Right atrium auricular region (tissue), 2 donors: ENCODE measurements at regions not wholly inside any gene's neighbourhood (a gene's known extent, or its start where the extent isn't known, plus 50 kb on each side); places are given as distances from the start of the nearest gene placed in this dataset.

ENCODE experiments used
- DNase-seq: peaks from one replicate; pipeline ENCODE4 v3.0.0-alpha.2; 2019; ENCODE audit warnings: low spot score
- H3K27ac ChIP-seq, 2 donors: fragments of 200-600 bp; sonication (generic); 1 replicate in 1 of 2; 2 replicates in 1 of 2; pipeline ENCODE4 v1.5.1; 2016 to 2019
- H3K27me3 ChIP-seq, 2 donors: fragments of 200-600 bp; sonication (generic); one replicate each; pipeline versions ENCODE4 v1.5.1 to v1.6.0; 2017 to 2019
- H3K36me3 ChIP-seq: fragments of 200-600 bp; sonication (generic); one replicate; pipeline ENCODE4 v1.5.1; 2016
- H3K4me1 ChIP-seq, 2 donors: fragments of 200-600 bp; sonication (generic); one replicate each; pipeline versions ENCODE4 v1.5.1 to v1.6.0; 2017 to 2019
- H3K4me3 ChIP-seq, 2 donors: fragments of 200-600 bp; sonication (generic); 1 replicate in 1 of 2; 2 replicates in 1 of 2; pipeline ENCODE4 v1.5.1; 2017 to 2019; ENCODE audit warnings: mild to moderate bottlenecking in 1 of 2, moderate library complexity in 1 of 2
- H3K9me3 ChIP-seq, 2 donors: fragments of 200-600 bp; sonication (generic); one replicate each; pipeline ENCODE4 v1.5.1; 2019
- TF ChIP-seq, protein P1 (sequence below), 2 donors: fragments of 200-600 bp; sonication (generic); IDR thresholded peaks; one replicate each; pipeline ENCODE4 v1.5.1; 2019; ENCODE audit warnings: antibody characterized with exemption in 2 of 2

DNA sequence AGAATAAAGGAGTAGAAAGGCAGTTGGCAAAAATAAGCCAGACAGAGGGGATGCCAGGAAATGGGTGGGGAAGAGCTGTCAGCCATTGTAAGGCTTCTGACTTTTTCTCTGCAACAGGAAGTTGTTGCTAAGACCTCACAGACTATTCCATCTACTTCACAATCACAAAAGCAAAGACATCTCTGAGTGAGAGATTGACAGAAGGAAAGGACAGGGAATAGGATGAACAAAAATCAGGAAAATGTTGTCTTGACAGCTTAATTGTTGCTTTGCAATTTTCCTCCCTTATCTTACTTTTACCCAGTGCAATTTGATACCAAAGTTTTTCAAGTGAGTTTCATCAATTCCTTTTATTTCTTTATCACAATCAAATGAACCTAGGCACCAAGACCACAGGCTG, 291.2 kb downstream of the CBLN4 start:
- H3K4me3 ChIP-seq: no peak overlapping the region
- TF ChIP-seq, protein P1, sequence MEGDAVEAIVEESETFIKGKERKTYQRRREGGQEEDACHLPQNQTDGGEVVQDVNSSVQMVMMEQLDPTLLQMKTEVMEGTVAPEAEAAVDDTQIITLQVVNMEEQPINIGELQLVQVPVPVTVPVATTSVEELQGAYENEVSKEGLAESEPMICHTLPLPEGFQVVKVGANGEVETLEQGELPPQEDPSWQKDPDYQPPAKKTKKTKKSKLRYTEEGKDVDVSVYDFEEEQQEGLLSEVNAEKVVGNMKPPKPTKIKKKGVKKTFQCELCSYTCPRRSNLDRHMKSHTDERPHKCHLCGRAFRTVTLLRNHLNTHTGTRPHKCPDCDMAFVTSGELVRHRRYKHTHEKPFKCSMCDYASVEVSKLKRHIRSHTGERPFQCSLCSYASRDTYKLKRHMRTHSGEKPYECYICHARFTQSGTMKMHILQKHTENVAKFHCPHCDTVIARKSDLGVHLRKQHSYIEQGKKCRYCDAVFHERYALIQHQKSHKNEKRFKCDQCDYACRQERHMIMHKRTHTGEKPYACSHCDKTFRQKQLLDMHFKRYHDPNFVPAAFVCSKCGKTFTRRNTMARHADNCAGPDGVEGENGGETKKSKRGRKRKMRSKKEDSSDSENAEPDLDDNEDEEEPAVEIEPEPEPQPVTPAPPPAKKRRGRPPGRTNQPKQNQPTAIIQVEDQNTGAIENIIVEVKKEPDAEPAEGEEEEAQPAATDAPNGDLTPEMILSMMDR (IDR thresholded peaks at IDR 0.05): no peak
- H3K27ac ChIP-seq: no peak overlapping the region
- DNase-seq: no peak
- H3K9me3 ChIP-seq: no peaks in the 10 kb centered on the region
- no peaks in the 10 kb centered on the region for H3K27me3 ChIP-seq
- no peaks in the 10 kb centered on the region for H3K4me1 ChIP-seq
- no peaks in the 10 kb centered on the region for H3K36me3 ChIP-seq

DNA sequence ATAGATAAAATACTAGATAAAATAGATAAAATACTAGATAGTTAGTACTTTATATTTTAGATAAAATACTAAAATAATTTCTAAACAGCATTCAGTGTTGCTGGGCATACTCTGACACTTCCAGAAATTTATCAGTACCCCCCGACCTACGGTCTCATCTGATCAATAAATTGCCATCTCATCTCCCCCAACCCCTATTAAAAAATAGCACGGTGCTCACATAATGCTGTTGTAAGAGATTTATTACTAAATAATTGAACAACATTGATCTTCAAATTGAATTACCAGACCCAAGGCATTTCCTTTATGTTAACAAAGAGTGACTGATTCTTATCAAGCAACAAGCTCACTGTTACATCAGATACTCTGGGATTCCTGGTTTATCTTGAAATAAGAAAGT, 300.9 kb downstream of the CBLN4 start:
- H3K4me1 ChIP-seq: no peaks in the 10 kb centered on the region
- TF ChIP-seq, protein P1 (IDR thresholded peaks at IDR 0.05): no peak
- H3K36me3 ChIP-seq: no peaks in the 10 kb centered on the region
- no peak for DNase-seq
- H3K27me3 ChIP-seq: no peaks in the 10 kb centered on the region
- no peak overlapping the region for H3K27ac ChIP-seq
- no peak overlapping the region for H3K4me3 ChIP-seq
- no peaks in the 10 kb centered on the region for H3K9me3 ChIP-seq

DNA sequence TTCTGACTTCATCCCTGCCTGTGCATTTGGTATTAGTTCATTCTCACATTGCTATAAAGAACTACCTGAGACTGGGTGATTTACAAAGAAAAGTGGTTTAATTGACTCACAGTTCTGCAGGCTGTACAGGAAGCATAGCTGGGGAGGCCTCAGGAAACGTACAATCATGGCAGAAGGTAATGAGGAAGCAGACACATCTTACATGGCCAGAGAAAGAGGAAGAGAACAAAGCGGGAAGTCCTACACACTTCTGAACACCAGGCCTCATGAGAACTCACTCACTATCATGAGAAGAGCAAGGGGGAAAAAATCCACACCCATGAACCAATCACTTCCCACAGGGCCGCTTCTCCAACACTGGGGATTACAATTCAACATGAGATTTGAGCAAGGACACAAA, 303.9 kb downstream of the CBLN4 start:
- DNase-seq: no peak
- Histone ChIP-seq H3K36me3 (no peaks in the 10 kb centered on the region), H3K27ac (no peak overlapping the region), H3K27me3 (no peaks in the 10 kb centered on the region), H3K9me3 (no peaks in the 10 kb centered on the region), H3K4me3 (no peak overlapping the region), H3K4me1 (no peaks in the 10 kb centered on the region)
- TF ChIP-seq, protein P1 (IDR thresholded peaks at IDR 0.05): no peak

DNA sequence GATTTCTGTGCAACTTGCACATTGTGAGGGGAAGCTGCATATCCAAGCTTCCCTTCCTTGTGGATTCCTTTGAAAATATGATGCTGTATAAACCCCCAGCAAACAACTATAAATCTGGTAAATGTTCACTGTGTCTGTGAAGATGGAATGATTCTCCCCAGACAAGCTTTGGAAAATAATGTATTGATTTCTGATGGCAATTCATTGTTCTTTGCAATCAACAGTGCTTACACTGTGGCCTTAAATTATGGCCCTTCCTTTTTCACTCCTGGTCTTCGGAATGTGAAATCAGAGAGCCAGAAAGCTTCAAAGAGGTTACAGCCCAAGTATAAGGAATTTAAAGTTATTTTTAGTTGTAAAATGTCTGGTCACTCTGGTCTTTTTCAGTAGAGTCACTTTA, 308.8 kb downstream of the CBLN4 start:
- no peak for DNase-seq
- no peak overlapping the region for H3K27ac ChIP-seq
- no peaks in the 10 kb centered on the region for H3K27me3 ChIP-seq
- H3K9me3 ChIP-seq: no peaks in the 10 kb centered on the region
- TF ChIP-seq, protein P1 (IDR thresholded peaks at IDR 0.05): no peak
- no peak overlapping the region for H3K4me3 ChIP-seq
- no peaks in the 10 kb centered on the region for H3K4me1 ChIP-seq
- H3K36me3 ChIP-seq: no peaks in the 10 kb centered on the region

DNA sequence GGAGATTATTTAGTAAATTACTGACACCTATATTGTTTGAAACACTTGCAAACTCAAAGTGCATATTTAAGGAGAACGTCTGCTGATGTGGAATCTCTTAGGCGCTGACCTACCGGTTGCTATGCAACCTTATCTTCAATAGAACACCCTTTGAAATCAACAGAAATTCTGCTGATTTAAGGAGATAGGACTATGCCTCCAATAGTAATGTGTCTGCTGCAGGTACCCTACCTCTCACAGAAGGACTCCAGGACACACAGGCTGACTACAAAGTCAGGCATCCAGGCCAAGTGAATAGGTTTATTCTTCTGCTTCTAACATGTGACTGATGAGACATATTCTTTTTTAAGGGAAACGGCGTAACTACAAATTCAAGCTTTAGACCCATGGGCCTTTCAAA, 311.7 kb downstream of the CBLN4 start:
- Histone ChIP-seq H3K9me3 (no peaks in the 10 kb centered on the region), H3K4me1 (no peaks in the 10 kb centered on the region), H3K27ac (no peak overlapping the region), H3K4me3 (no peak overlapping the region), H3K27me3 (no peaks in the 10 kb centered on the region), H3K36me3 (no peaks in the 10 kb centered on the region)
- TF ChIP-seq, protein P1 (IDR thresholded peaks at IDR 0.05): no peak
- no peak for DNase-seq

DNA sequence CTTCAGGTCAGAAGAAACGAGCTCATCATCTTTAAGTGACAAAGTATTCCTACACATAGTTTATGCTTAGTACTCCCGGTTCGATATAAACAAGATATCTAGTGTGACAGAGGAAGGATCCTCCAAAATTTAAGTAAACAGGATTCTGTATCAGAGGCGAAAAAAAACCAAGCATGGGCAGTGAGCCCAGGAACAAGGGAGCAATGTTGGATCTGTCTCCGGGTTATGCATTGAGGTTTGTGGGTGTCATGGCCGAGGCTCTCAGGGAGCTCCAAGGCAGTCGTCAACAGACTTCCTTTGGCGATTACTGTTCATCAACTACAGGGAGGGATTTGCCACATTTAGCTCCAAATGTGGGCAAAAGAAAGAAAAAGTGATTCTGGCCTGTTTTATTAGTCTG, 319.5 kb downstream of the CBLN4 start:
- Histone ChIP-seq H3K4me3 (no peak overlapping the region), H3K9me3 (no peaks in the 10 kb centered on the region), H3K27ac (no peak overlapping the region), H3K36me3 (no peaks in the 10 kb centered on the region), H3K27me3 (no peaks in the 10 kb centered on the region), H3K4me1 (no peaks in the 10 kb centered on the region)
- DNase-seq: no peak
- TF ChIP-seq, protein P1 (IDR thresholded peaks at IDR 0.05): no peak
